ENCODE measurements at regions not wholly inside any gene's neighbourhood (a gene's known extent, or its start where the extent isn't known, plus 50 kb on each side); places are given as distances from the start of the nearest gene placed in this dataset.

- TF ChIP-seq CTCF (conservative IDR thresholded peaks at IDR 0.05; ENCODE audit: low read length) (no peak), EZH2phosphoT487 (IDR thresholded peaks at IDR 0.05; ENCODE audit: borderline replicate concordance, low read depth, low read length) (no peak)
Measured at GRCh38 chr1:65514041-65514440, 93.6 kb downstream of the LEPR start.
